CD4-positive, alpha-beta T cell treated with Interleukin-10 for 1 hour (primary cell): ENCODE measurements at regions not wholly inside any gene's neighbourhood (a gene's known extent, or its start where the extent isn't known, plus 50 kb on each side); places are given as distances from the start of the nearest gene placed in this dataset.

Experiments used
- DNase-seq: peaks from one replicate; pipeline ENCODE4 v3.0.0-alpha.2; 2020

DNA sequence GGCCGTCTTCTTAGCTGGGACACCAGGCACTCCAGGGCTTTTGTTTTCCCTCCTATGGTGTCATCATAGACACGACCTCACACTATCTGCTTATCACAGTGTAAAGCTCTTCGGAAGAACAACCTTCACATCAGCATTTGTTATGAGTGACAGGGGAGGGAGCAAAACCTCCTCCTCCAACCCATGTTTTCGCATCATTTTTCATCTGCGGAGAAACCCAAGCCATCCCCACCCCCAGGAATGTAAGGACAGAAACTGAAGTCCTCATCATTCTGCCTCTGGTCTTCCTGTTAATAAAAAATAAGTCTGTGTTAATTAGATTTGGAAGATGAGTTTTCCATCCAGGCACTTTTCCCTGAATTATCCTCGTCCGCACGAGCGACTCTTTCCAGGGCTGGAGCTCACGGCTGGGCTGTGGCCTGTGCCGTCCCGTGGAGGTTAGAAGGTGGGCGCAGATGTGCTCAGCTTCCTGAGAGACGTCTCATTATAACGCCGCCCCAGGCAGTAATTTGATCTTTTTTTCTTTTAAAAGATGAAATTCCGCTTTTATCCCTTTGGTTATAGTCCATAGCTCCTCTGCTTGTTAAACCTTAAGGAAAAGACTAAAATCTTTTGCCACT is 101.6 kb upstream of the TMEM18 start:
- no peak for DNase-seq

DNA sequence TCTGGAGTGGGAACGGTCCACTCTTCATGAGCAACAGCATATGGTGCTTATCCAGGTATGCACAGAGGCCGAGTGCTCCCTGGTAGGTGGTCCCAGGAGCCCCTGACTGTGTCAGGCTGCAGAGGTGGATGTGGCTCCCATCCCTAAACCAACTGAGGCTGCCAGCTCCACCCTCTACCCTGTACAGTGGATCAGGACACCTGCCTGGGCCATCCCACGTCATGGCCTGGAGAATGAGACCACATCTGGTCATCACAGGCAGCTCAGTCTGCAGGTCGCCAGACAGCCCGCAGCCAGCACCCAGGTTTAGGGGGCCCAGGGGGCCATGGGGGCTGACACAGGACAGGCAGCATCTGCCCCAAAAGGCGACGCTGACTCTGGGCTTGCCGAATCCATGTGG is 100.3 kb upstream of the TMEM18 start:
- no peak for DNase-seq

DNA sequence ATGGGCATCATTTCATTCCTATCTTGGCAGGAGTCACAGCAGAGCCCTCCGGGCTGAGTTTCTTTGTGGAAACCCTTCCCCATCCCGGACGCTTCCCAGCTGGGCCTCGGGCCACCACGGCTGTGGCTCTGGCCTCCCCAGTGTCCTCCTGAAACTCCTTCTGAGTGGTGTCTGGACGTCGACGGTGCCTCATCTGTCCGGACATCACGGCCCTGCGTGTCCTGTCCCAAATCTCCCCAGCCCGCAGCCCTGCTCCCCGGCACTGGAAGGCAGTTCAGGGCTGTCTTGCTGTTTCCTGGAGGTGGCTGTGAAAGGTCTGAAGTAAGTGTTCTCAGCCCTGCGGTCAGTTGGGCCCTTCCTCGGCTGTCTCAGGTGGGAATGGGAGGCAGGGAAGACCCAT is 99.8 kb upstream of the TMEM18 start:
- no peak for DNase-seq

DNA sequence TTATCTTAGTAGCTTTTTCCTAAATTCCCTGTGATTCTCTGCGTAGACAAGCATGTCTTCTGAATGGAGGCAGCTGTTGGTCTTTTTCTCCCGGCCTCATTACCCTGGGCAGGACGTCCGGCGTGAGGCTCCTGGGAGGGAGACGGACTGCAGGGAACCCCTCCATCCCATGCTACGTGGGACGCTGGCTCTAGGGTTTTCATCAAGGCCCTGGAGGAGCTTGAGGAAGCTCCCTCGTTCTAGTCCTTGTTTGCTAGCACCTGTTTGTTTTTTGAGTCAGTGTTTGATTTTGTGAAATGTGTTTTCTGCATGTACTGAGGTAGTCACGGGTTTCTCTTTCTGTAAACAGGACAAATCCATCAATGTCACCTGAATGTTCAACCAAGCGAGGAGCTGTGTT is 99.3 kb upstream of the TMEM18 start:
- DNase-seq = no peak

DNA sequence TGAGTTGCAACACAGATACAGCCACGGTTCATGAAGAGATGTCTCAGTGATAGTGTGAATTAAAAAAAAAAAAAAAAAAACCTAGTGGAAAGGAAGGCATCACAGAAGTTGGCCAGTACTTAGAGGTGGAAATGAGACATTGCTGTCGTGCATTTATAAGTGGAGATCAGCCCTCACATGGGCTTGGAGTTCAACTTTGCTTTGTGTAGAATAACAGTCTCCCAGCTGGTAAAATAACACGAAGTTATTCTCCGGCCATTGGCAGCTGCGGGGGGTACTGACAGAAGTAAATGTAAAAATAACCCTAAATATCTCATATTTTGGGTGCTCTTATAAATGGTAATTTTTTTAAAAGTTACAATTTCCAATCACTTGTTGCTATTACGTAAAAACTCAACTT is 98.8 kb upstream of the TMEM18 start:
- DNase-seq = no peak

DNA sequence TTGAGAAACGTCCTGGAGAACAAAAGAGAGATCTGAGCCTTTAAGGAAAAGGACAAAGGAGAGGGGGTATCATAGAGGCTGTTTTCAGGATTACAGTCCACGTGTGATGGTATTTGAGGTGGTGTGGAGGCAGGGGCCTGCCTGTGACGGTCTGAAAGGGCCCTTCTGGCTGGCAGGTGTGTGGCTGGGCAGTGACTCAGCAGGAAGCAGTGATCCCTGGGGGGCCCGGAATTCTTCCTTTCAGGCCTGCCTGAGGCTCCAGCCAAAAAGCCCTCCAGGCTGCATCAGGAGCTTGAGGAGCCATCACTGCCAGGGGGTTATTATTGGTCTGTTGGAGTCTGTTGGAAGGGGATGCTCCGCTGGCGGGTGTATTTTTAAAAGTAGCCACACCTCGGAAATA is 97.2 kb upstream of the TMEM18 start:
- no peak for DNase-seq

DNA sequence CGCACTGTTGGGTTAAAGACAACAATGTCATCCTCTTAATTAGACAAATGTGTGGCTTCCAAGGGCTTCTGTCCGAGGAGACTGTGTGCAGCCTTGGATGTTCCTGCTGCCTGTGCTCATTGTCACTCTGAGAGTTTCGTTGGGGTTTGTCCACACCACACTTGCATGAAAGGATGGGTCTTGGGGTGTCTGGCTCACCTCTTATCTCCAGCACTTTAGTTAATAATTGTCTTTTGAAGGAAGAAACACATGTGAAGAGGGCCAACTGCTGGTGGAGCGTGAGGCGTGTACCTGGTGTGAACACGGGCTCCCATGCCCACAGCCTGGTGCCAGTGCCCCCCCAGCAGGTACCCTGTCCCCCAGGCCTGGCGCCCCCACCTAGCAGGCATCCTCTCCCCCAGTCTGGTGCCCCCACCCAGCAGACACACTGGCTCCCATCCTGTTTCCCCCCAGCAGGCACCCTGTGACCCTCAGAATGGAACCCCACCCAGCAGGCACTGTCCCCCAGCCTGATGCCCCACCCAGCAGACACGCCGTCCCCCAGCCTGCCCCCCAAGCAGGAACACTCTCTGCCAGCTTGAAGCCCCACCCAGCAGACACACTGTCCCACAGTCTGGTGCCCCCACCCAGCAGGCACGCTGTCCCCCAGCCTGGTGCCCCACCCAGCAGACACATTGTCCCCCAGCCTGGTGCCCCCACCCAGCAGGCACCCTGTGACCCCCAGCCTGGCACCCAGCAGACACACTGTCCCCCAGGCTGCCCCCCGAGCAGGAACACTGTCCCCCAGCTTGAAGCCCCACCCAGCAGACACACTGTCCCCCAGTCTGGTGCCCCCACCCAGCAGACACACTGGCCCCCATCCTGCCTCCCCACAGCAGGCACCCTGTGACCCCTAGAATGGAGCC is 96.3 kb upstream of the TMEM18 start:
- no peak for DNase-seq

DNA sequence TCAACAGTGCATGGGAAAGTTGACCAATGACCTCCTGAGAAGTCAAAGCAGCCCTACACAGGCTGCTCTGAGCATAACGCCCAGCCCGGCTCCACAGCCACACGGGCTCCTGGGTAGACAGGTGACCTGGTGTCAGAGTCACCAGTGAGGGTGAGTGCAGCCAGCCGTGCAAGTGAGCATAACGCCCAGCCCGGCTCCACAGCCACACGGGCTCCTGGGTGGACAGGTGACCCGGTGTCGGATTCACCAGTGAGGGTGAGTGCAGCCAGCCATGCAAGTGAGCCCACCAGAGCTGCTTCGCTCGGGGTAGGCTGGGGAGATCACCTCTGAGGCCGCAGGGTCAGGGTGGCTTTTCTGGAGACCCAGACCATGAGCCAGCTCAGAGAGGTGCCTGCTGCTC is 94.3 kb upstream of the TMEM18 start:
- DNase-seq = no peak

DNA sequence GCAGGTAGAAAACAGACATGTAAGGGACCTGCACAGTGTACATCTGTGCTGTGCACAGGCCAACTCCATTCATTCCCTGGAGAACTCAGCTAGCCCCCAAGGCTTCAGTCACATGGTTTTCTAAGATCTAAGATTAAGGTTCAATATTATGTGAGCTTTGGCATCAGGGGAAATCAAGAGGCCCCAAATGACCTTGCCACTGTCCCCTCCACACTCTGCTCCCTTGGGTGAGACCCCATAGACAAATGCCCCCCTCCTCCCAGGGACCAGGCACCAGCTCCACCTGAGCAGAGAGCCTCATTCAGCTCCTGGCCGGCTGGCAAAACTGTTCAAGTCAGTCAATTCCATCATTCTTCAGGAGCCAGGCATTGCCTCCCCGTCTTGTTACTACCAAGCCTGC is 93.6 kb upstream of the TMEM18 start:
- no peak for DNase-seq

DNA sequence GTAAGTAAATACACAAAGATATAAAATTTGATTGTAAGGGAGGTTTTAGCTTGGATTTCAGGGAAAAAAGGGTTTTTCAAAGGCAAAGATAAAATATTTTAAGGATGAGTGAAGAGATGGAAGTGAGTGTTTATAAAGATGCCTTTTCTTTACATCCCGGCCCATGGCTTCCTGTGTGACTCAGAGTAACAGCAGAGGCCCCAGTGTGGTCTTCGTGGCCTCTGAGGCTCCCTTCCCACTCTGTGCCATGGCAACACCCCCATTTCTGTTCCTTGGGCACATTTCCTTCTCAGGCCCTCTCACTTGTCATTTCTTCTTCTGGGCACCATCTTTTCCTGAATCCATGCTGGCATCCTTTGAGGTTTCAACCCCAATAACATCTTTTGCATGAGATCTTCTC is 92.6 kb upstream of the TMEM18 start:
- no peak for DNase-seq

DNA sequence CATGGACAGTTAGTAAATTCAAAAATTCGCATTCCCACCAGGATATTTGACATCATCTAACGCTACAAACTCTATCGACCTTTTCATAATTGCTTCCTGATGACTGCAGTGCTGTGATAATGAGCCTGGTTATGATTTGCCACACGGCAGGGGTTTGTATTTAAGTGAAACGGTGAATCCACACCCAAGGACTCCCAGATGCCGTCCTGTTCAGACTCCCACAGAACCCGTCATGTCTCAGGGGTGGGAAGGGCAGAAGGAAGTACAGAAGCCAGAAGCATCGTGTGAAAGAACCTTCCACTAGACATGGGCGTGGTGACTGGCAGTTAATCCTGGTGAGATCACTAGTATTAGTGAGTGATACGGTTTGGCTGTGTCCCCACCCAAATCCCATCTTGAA is 91.2 kb upstream of the TMEM18 start:
- DNase-seq = no peak

DNA sequence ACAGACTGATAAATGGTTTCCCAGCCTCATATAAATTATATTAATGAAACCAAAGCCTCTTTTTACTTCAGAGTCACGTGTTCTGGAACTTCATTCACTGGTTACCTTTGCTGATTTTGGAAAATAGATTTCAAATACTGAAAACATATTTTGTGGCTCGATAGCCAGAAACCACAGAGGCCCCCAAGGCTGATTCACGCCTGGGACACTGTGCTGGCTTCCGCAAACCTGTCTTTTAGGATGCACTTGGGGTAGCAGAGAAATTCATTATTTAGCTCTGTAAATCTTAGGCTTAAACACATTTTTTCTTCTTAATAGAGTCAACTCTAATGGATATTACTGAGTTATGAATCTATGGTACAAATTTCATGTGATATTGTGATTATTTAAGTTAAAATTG is 90.7 kb upstream of the TMEM18 start:
- no peak for DNase-seq

DNA sequence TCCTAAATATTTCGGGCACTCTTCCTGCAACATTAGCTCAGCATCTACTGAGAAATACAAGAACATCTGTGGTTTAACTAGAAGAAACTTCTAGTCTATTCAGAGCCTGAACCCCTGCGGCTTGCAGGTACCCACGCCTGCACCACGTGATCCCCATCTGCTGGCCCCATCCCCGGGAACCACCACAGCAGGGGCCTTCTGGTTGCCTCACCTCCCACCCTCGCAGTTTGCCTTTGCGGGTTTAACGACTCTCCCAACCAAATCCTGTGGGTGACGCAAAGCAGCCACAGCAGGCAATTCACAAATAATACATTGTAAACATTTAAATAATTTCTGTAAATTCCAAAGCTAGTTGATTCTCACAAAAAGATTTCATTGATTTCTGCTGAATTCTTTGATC is 90.2 kb upstream of the TMEM18 start:
- DNase-seq = peak; percentile 19

DNA sequence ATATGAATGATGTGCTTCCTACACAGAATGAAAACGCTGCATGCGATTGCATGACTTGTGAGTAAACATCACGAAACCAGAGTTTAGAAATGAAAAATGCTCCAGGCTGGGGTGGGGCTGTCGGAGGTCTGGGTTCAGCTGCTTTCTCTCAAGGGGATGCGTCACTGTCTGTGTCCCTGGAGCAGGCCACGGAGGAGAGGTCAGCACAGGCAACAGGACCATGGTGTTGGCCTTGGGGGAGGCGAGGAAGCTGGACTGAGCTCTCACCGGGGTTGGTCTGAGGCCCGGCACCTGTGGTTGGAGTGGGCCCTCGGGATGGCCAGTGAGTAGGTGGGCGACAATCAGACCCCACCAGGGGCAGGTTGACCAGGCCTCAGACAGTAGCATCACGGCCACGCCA is 89.0 kb upstream of the TMEM18 start:
- DNase-seq = no peak

DNA sequence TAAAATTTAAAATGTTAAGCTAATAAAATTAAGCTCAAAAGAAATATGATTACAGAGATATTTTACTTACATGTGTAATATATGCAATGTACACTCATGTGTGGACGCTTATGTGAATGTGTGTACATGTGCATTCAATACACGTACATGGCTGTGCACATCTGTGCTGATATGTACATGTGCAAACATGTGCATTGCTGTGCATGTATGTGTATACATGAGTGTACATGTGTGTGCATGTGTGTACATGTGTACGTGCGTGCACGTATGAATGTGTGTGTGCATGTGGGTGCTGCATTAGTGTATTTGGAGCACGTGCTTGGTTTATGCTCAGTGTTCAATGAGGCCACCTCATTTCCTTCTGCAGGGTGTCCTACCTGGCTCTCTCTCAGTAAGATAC is 88.2 kb upstream of the TMEM18 start:
- DNase-seq = no peak

DNA sequence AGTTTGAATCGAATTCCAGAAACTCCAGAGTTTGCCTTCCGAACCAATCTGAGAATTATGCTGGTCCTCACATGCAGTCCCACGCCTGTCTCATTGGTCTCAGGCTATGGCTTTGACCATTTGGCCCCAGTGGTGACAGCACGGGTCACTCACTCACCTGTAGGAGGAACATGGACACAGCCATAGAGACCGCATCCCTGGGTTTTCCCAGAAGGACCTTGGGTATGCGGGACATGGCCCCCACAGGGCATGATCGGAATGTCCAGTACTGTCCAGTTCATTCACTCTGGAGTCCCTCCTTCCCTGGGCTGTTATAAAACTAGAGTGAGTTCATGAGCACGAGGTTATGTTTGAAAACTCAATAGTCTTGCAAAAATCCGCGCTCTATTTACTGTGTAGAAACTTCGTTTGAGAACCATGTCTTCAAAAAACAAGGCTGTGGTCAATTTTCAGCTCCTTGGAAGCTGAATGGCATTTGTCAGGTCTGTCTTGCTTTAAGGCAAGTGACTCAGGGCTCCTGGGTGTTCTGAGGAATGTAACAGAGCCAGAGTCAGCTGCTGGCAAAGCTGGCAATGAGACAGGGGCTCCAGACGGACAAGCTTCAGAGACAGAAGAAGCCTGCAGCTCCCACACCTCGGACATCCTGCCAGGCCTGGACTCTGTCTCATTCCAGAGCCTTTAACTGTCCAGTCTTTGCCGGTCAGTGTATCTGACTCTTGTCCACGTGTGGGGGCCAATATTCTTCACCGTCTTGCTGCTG is 86.7 kb upstream of the TMEM18 start:
- no peak for DNase-seq

DNA sequence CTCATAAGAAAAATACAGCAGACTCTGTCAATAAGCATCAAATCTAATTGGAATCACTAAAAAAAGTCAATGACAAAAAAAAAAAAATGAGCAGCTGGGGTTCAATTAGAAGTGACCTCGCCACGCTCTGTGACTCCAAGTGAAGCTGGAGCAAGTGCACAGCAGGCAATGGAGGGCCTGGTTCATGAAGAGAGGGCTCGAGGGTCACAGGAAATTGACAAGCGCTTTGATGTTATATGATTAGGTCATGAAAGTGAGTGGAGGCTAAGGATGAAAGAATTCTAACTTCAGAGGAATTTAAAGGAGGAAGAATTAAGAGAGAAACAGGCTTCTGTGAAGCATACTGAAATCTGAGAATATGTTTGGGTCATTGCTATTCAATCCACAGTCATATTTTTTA is 85.4 kb upstream of the TMEM18 start:
- no peak for DNase-seq

DNA sequence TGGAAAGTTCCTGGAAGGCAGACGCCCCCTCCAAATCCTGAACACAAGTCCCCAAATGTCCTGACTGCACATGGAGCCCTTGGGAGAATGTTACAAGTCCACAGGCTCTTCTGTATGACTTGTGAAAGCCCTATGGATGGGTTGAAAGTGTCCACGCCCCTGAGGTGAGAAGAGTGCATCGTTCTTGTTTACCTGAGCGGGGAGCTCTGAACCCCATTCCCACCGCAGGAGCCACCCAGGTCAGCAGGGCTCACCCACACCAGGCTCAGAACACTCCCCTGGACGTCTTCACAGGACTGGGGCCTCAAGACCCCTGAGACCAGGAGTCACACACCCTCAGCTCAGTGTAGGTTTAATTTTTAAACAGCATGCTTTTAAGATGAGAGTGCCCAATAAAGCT is 84.2 kb upstream of the TMEM18 start:
- no peak for DNase-seq

DNA sequence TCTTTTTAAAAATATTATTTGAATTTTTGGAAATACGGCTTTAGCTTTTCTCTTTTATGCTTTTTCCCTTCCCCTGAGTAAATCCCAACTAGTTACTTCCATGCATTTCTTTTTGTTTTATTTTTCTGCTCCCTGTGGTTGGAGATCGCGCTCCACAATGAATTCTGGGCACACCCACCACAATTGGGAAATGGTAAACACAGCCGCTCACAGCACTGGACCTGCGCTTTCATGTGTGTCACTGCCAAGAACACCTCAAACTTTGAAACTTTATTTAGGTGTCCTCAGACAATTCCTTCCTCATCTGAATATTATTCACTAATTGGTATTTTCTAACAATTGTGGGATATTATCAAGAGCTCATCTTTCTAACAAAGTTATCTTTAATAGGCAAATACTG is 82.8 kb upstream of the TMEM18 start:
- no peak for DNase-seq

DNA sequence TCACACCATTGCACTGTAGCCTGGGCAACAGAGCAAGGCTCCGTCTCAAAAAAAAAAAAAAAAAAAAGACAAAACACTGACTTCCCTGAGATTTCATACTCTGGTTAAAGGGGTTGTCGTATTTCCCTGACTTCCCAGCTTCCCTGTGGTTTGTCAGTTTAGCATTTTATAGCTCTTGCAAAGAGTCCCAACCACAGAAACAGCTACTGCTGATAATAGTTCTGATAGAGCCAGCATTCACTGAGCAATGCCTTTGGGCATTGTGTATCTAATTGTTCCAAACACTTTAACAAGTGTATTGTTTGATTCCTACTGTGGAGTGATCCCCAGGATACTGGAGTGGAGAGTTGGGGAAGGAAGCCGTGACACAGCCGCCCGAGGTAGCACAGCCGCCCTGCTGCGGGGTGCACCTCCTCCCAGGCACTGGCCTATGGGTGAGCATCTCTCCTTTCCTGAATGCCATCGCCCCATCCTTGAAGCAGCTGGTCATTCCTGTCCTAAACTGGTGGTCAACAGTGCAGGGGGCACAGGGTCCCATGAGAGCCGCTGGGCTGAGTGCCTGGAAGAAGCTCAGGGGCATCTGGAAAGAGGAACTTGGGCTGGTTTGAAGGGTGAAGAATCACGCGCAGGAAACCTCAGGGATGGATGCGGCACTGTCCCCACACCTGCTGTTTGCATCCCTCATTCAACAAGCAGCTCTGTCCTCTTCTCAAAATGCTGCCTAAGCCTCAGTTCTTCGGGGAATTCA is 81.0 kb upstream of the TMEM18 start:
- no peak for DNase-seq

DNA sequence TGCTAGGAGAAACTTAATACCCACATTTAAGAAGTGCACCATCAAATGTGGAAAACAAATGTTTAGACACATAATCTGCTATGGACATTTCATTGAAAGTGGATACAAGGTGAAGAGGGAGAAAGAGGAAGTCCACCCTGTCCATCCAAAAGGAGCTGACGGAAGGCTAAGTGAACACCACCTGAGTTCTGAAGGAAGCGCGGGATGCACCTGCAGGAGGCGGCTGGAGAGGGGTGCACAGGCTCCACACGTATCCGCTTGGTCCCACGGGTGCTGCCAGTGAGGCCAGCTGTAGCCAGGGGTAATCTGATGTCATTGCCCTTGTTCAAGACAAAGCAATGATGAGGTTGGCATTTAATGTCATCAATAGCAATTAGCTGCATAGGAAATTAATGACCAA is 75.9 kb upstream of the TMEM18 start:
- DNase-seq = no peak

DNA sequence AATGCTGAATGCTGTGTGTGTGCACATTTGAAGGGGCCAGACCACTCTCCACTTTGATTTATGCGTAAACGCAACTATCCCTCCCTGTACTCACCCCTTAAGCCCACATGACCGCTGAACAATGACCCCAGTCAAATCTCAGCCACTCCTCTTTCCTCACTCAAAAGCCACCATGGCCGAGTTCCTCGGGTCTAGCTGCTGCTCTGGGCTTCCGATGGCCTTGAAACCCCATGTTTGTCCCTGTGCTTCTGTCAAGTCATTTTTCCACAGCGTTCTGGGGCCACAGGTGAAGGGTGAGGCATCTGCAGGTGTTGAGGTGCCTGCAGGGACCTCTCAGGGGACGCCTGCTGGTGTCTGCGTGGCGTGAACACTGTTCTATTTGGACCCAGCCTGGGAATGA is 74.3 kb upstream of the TMEM18 start:
- DNase-seq = no peak

DNA sequence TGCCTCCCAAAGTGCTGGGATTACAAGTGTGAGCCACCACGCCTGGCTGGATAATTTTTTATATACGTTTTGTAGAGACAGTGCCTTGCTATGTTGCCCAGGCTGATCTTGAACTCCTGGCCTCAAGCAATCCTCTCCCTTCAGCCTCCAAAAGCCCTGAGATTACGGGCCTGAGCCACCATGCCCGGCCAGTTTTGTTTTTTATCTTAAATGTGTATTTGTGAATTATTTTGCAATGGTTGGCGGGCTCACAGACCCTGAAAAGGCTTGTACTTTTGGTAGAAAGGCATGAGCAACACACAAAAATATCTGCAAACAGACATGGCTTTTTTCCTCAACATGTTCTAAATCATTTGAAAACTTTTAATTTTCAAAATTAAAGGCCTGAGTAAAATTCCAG is 73.4 kb upstream of the TMEM18 start:
- no peak for DNase-seq
